Colonic mucosa (tissue), 4 donors: ENCODE measurements at regions not wholly inside any gene's neighbourhood (a gene's known extent, or its start where the extent isn't known, plus 50 kb on each side); places are given as distances from the start of the nearest gene placed in this dataset.

Experiments used
- DNase-seq: peaks from one replicate; pipeline ENCODE4 v3.0.0-alpha.2; 2020
- H3K27ac ChIP-seq: fragments of 200-600 bp; one replicate; pipeline ENCODE4 v1.8.0; 2021
- H3K27me3 ChIP-seq: fragments of 200-600 bp; one replicate; pipeline ENCODE4 v1.8.0; 2021
- H3K36me3 ChIP-seq: fragments of 200-600 bp; one replicate; pipeline ENCODE4 v1.8.0; 2021
- H3K4me1 ChIP-seq: fragments of 200-600 bp; one replicate; pipeline ENCODE4 v1.8.0; 2021; ENCODE audit warnings: mild to moderate bottlenecking
- H3K4me3 ChIP-seq: fragments of 200-600 bp; one replicate; pipeline ENCODE4 v1.8.0; 2021
- H3K9ac ChIP-seq, 2 donors: one replicate each; pipeline ENCODE4 v1.7.0; 2013; ENCODE audit warnings: control low read depth in 2 of 2, low read depth in 2 of 2, low read length in 2 of 2
- H3K9me3 ChIP-seq: fragments of 200-600 bp; one replicate; pipeline ENCODE4 v1.8.0; 2021
- CTCF ChIP-seq: fragments of 200-600 bp; IDR thresholded peaks from one replicate; pipeline ENCODE4 v1.8.0; 2022; ENCODE audit warnings: antibody characterized with exemption, mild to moderate bottlenecking
- intact Hi-C: fragments of 100-400 bp; cut with DNase I; formaldehyde crosslinking; loops from one replicate; pipeline ENCODE4 v1.14.1; 2022
- donor health status: healthy.
- donor health status: DM: no; HTN: no; CAD: no.
- donor health status: DM: no; HTN: no; CAD: no.

DNA sequence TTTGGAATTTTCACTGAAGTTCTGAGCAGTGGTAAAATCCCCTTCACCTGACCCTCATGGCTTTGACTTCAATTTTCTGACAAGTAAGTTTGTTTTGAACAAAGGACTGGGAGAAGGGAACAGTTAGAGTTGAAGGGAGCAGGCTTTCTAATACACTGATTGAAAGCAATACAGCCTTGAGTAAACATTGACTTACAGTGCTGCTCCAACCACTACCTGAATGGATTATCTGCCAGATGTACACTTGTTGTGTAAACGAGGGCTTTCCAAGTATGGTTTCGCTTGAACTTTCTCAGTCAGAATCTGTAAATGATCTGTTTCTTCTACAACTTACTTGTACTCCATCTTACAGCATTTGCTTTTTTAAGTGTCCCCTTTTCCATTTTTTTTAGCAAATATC is 1414.9 kb upstream of the NUDT12 start:
- intact Hi-C loops, result no loop called here
- H3K36me3 ChIP-seq, result no peaks in the 10 kb centered on the region
- no peaks in the 10 kb centered on the region for H3K4me1 ChIP-seq
- H3K9ac ChIP-seq, result no peak overlapping the region
- no peak for TF ChIP-seq CTCF
- no peaks in the 10 kb centered on the region for H3K9me3 ChIP-seq
- H3K4me3 ChIP-seq, result no peak overlapping the region
- no peak for DNase-seq
- no peak overlapping the region for H3K27ac ChIP-seq
- H3K27me3 ChIP-seq, result no peaks in the 10 kb centered on the region

DNA sequence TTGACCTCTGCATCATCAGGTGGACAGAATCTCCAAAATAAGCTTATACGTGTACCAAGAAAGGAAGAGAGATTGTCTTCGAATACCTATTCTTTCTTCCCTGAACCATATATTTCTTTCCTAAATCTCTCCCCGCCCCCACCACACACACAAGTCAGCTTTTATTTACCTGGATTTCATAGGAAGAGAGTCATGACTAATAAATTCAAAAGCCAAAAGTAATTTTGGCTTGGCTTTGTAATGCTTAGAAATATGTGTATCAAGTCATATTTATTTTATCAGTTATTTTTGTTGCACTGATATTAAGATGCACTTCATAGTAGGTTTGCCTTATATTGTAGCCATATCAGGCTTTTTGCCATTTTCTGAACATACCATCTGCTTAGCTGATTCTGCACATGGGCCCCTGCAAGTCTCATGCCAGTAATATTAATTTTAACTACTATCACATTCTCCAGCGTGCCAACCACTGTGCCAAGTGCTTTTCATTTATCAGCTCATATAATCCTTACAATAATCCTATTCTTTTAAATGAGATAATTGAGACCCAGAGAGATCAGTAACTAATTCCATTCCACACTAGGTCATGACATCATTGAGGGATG is 1405.3 kb upstream of the NUDT12 start:
- H3K36me3 ChIP-seq, result no peaks in the 10 kb centered on the region
- H3K27ac ChIP-seq, result no peak overlapping the region
- no peaks in the 10 kb centered on the region for H3K27me3 ChIP-seq
- intact Hi-C loops, result no loop called here
- no peak for TF ChIP-seq CTCF
- no peak overlapping the region for H3K9ac ChIP-seq
- DNase-seq, result no peak
- H3K4me1 ChIP-seq, result no peaks in the 10 kb centered on the region
- no peak overlapping the region for H3K4me3 ChIP-seq
- no peaks in the 10 kb centered on the region for H3K9me3 ChIP-seq

DNA sequence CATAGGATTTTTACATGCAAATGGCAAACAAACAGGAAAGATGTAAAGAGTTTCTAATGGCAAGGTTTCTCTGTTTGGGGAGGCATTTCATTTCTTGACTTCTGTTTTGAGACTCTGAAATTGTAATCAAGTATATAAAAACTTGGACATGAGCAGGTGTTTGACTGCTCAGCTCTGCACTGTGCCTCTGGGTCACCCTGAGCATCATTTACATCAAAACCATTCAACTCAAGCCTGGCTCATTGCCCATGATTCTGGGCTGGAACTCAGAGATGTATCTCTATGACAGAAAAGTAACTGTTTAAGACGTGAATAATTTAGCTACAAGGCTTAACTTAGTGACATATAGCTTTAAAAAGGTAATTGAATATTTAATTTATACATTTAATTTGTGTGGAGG is 1402.4 kb upstream of the NUDT12 start:
- Histone ChIP-seq H3K4me3 (no peak overlapping the region), H3K9ac (no peak overlapping the region), H3K36me3 (no peaks in the 10 kb centered on the region), H3K27ac (no peak overlapping the region), H3K27me3 (no peaks in the 10 kb centered on the region), H3K9me3 (no peaks in the 10 kb centered on the region), H3K4me1 (no peaks in the 10 kb centered on the region)
- TF ChIP-seq CTCF, result no peak
- intact Hi-C loops, result no loop called here
- DNase-seq, result no peak

GRCh38 chr5:104955479-104955878 is 1392.9 kb upstream of the NUDT12 start:
- TF ChIP-seq CTCF, result no peak
- intact Hi-C loops, result no loop called here
- no peaks in the 10 kb centered on the region for H3K27me3 ChIP-seq
- DNase-seq, result no peak
- no peak overlapping the region for H3K27ac ChIP-seq
- no peak overlapping the region for H3K4me3 ChIP-seq
- H3K9ac ChIP-seq, result no peak overlapping the region
- no peaks in the 10 kb centered on the region for H3K4me1 ChIP-seq
- H3K9me3 ChIP-seq, result no peaks in the 10 kb centered on the region
- H3K36me3 ChIP-seq, result no peaks in the 10 kb centered on the region

DNA sequence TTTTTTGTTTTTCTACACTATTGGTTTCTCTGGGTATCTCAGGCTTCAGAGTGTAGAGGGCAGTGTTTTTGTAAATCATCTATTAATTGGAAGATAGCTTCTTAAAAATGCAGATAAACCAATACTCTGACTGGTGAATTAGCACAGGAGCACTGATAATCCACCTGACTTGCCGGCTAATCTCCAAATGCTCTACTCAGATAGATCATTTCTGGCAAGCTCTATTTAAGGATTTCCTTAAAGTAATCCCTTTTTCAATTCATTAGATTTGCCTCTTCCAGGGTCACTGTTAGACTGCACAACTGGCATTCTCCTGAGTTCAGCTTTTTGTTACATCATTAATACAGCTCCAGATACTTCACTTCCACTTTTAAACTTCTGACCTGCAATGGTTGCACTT is 1390.3 kb upstream of the NUDT12 start:
- Histone ChIP-seq H3K4me1 (no peaks in the 10 kb centered on the region), H3K9ac (no peak overlapping the region), H3K9me3 (no peaks in the 10 kb centered on the region), H3K36me3 (no peaks in the 10 kb centered on the region), H3K4me3 (no peak overlapping the region), H3K27ac (no peak overlapping the region), H3K27me3 (no peaks in the 10 kb centered on the region)
- no peak for TF ChIP-seq CTCF
- intact Hi-C loops, result no loop called here
- DNase-seq, result no peak
